ENCODE measurements at regions not wholly inside any gene's neighbourhood (a gene's known extent, or its start where the extent isn't known, plus 50 kb on each side); places are given as distances from the start of the nearest gene placed in this dataset.

DNA sequence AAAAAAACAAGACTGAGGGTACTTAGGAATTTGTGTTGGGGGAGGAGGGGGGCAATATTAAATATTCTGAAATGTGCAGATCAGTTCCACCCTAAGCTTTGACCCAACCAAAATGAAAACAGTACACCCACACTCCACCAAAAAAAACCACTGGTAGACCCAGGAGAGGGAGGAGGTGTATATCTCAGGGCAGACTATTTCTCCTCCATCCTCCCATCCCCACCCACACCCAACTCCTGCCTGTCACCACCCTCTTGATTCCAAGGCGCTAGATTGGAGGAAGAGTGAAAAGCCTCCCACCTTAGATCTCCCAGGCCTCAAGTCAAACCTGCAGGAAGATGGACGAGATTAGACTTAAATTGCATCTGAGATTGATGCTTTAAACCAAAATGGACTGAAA lies 76.6 kb upstream of the SRD5A3 start:
- intact Hi-C loops (cut with DNase I) = no loop called here
- Histone ChIP-seq H3K27ac (replicated peaks in 1 of 4) (no peak overlapping the region), H3K4me1 (no peaks in the 10 kb centered on the region), H3K36me3 (no peaks in the 10 kb centered on the region), H3K4me3 (no peak overlapping the region), H3K27me3 (no peaks in the 10 kb centered on the region), H3K9me3 (no peaks in the 10 kb centered on the region)
- 82% methylated on average over 2 of the region's 2 CpGs for WGBS
- DNase-seq (ENCODE audit: extremely low spot score) = no peak
- TF ChIP-seq POLR2AphosphoS5 (IDR thresholded peaks at IDR 0.05) (no peak), POLR2A (IDR thresholded peaks at IDR 0.05; ENCODE audit: low read depth) (no peak), EP300 (IDR thresholded peaks at IDR 0.05) (no peak)
- TF ChIP-seq, protein P1, sequence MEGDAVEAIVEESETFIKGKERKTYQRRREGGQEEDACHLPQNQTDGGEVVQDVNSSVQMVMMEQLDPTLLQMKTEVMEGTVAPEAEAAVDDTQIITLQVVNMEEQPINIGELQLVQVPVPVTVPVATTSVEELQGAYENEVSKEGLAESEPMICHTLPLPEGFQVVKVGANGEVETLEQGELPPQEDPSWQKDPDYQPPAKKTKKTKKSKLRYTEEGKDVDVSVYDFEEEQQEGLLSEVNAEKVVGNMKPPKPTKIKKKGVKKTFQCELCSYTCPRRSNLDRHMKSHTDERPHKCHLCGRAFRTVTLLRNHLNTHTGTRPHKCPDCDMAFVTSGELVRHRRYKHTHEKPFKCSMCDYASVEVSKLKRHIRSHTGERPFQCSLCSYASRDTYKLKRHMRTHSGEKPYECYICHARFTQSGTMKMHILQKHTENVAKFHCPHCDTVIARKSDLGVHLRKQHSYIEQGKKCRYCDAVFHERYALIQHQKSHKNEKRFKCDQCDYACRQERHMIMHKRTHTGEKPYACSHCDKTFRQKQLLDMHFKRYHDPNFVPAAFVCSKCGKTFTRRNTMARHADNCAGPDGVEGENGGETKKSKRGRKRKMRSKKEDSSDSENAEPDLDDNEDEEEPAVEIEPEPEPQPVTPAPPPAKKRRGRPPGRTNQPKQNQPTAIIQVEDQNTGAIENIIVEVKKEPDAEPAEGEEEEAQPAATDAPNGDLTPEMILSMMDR (IDR thresholded peaks at IDR 0.05) = no peak

DNA sequence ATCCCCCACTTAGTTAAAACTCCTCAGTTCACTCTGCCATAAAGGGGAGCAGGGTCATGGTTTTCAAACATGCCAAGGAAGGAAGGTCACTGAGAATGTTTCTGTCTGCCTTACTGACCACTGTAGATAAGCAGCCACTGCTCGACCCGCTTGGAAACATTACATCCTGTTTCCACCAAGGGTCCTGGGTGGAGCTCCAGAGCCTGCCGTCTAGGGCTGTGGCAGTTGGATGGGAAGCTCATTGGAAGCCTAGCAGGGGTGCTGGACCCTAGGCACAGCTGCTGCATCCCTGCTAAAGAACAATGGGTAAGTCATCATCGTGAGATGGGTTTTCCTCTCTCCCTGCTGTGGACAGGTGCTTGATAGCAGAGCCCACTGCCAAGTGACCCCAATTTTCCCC lies 76.0 kb upstream of the SRD5A3 start:
- intact Hi-C loops (cut with DNase I) = no loop called here
- no peak for DNase-seq (ENCODE audit: extremely low spot score)
- TF ChIP-seq, protein P1 (IDR thresholded peaks at IDR 0.05) = no peak
- TF ChIP-seq POLR2AphosphoS5 (IDR thresholded peaks at IDR 0.05) (no peak), EP300 (IDR thresholded peaks at IDR 0.05) (no peak), POLR2A (IDR thresholded peaks at IDR 0.05; ENCODE audit: low read depth) (no peak)
- no peak overlapping the region for H3K4me3 ChIP-seq
- no peaks in the 10 kb centered on the region for H3K4me1 ChIP-seq
- H3K27ac ChIP-seq (replicated peaks in 1 of 4) = no peak overlapping the region
- no peaks in the 10 kb centered on the region for H3K36me3 ChIP-seq
- H3K27me3 ChIP-seq = no peaks in the 10 kb centered on the region
- WGBS = 53% methylated on average over 4 of the region's 4 CpGs
- H3K9me3 ChIP-seq = no peaks in the 10 kb centered on the region

DNA sequence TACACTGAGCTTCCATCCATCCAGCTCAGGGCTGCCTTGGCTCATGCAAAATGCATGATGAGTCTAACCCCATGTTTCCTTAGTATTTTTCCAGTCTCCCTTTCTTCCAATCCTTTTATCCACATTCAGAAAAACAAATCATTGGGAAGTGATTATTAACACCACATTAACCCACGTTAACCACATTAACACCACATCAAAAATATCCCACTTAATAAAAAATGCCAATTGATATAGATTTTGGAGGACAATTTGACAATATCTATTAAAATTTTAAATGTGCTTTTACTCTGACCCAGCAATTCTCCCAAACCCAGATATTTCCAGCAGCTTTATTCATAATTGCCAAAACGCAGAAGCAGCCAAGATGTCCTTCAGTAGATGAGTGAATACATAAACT lies 75.6 kb upstream of the SRD5A3 start:
- no peaks in the 10 kb centered on the region for H3K27me3 ChIP-seq
- no peak overlapping the region for H3K4me3 ChIP-seq
- no peaks in the 10 kb centered on the region for H3K4me1 ChIP-seq
- 61% methylated on average over 2 of the region's 2 CpGs for WGBS
- TF ChIP-seq, protein P1 (IDR thresholded peaks at IDR 0.05) = no peak
- TF ChIP-seq EP300 (IDR thresholded peaks at IDR 0.05) (no peak), POLR2AphosphoS5 (IDR thresholded peaks at IDR 0.05) (no peak), POLR2A (IDR thresholded peaks at IDR 0.05; ENCODE audit: low read depth) (no peak)
- no peaks in the 10 kb centered on the region for H3K36me3 ChIP-seq
- no peaks in the 10 kb centered on the region for H3K9me3 ChIP-seq
- intact Hi-C loops (cut with DNase I) = no loop called here
- no peak for DNase-seq (ENCODE audit: extremely low spot score)
- no peak overlapping the region for H3K27ac ChIP-seq (replicated peaks in 1 of 4)

DNA sequence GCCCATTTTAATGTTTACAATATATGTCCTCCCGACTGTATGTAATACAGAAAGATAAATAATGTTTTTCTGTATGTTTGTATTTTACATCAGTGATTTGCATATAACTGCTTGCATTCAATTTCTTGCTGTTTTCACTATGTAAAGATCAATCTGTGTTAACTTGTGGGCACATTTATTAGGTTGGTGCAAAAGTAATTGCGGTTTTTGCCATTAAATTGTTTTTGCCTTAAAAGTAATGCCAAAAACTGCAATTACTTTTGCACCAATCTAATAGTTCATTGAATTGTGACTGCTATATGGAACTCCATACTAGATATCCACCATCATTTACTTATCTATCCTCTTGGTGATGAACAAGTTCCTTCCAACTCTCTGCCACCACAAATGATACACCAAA lies 73.9 kb upstream of the SRD5A3 start:
- Histone ChIP-seq H3K9me3 (no peaks in the 10 kb centered on the region), H3K36me3 (no peaks in the 10 kb centered on the region), H3K4me1 (no peaks in the 10 kb centered on the region), H3K27ac (replicated peaks in 1 of 4) (no peak overlapping the region), H3K27me3 (no peaks in the 10 kb centered on the region), H3K4me3 (no peak overlapping the region)
- intact Hi-C loops (cut with DNase I) = no loop called here
- WGBS = 74% methylated on average over 2 of the region's 2 CpGs
- no peak for DNase-seq (ENCODE audit: extremely low spot score)
- TF ChIP-seq, protein P1 (IDR thresholded peaks at IDR 0.05) = no peak
- TF ChIP-seq POLR2A (IDR thresholded peaks at IDR 0.05; ENCODE audit: low read depth) = no peak
- no peak for TF ChIP-seq POLR2AphosphoS5 (IDR thresholded peaks at IDR 0.05)
- no peak for TF ChIP-seq EP300 (IDR thresholded peaks at IDR 0.05)

DNA sequence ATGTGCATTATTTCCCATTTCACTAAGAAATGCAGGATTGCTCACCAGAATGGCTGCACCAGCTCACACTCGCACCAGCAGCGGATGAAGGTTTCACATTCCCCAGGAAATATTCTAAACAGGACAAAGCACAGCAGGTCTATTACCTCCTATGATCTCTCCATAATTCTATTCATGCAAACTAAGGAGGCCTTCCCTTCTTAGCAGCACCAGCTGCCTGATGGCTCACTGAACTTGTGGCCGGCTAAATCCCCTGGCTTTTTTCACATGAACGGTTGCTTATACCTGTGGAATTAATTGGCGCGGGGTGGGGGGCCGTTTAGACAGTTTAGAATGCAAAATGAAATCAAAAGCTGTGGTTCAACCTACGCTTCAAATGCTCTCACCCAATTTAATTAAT lies 73.5 kb upstream of the SRD5A3 start:
- H3K36me3 ChIP-seq = no peaks in the 10 kb centered on the region
- no peaks in the 10 kb centered on the region for H3K4me1 ChIP-seq
- DNase-seq (ENCODE audit: extremely low spot score) = no peak
- TF ChIP-seq POLR2AphosphoS5 (IDR thresholded peaks at IDR 0.05) (no peak), EP300 (IDR thresholded peaks at IDR 0.05) (no peak)
- TF ChIP-seq, protein P1 (IDR thresholded peaks at IDR 0.05) = no peak
- intact Hi-C loops (cut with DNase I) = no loop called here
- no peaks in the 10 kb centered on the region for H3K9me3 ChIP-seq
- no peak overlapping the region for H3K4me3 ChIP-seq
- no peak overlapping the region for H3K27ac ChIP-seq (replicated peaks in 1 of 4)
- H3K27me3 ChIP-seq = no peaks in the 10 kb centered on the region
- WGBS = 83% methylated on average over 8 of the region's 8 CpGs

Measured in esophagus muscularis mucosa (tissue), 4 donors.